Smooth muscle cell (in vitro differentiated cells): ENCODE measurements at regions not wholly inside any gene's neighbourhood (a gene's known extent, or its start where the extent isn't known, plus 50 kb on each side); places are given as distances from the start of the nearest gene placed in this dataset.
A peak's percentile ranks its signal among the peaks of the same experiment; 100 is the strongest.
"Not testable (repeated sequence)": the region's sequence is repeated elsewhere in the genome, so short reads cannot be mapped to it uniquely, and the experiment has no call there.

Source experiments
- DNase-seq: peaks from one replicate; lab custom pipeline; 2025; ENCODE audit not compliant: unreplicated experiment; lab: John Stamatoyannopoulos, UW
- H2AFZ ChIP-seq: fragments of 200-600 bp; sonication (generic); 2 replicates; pipeline ENCODE4 v1.6.0; 2016; ENCODE audit warnings: antibody characterized with exemption, low read depth, mild to moderate bottlenecking
- H3F3A ChIP-seq: fragments of 200-600 bp; sonication (generic); 2 replicates; pipeline ENCODE4 v1.6.0; 2017; ENCODE audit warnings: antibody characterized with exemption, low read depth
- H3K27ac ChIP-seq: fragments of 200-600 bp; sonication (generic); 2 replicates; pipeline ENCODE4 v1.5.1; 2016; ENCODE audit warnings: low read depth, mild to moderate bottlenecking
- H3K27me3 ChIP-seq: fragments of 200-600 bp; sonication (generic); 2 replicates; pipeline ENCODE4 v1.6.1; 2016; ENCODE audit warnings: low read depth, mild to moderate bottlenecking
- H3K36me3 ChIP-seq: fragments of 200-600 bp; sonication (generic); 2 replicates; pipeline ENCODE4 v1.5.1; 2016; ENCODE audit warnings: low read depth
- H3K4me1 ChIP-seq: fragments of 200-600 bp; sonication (generic); 2 replicates; pipeline ENCODE4 v1.5.1; 2016; ENCODE audit warnings: low read depth
- H3K4me2 ChIP-seq: fragments of 200-600 bp; sonication (generic); 2 replicates; pipeline ENCODE4 v1.6.0; 2016; ENCODE audit warnings: mild to moderate bottlenecking
- H3K4me3 ChIP-seq: fragments of 200-600 bp; sonication (generic); 2 replicates; pipeline ENCODE4 v1.5.1; 2016; ENCODE audit warnings: mild to moderate bottlenecking
- H3K79me2 ChIP-seq: fragments of 200-600 bp; sonication (generic); 2 replicates; pipeline ENCODE4 v1.6.0; 2016; ENCODE audit warnings: low read depth, mild to moderate bottlenecking
- H3K9ac ChIP-seq: fragments of 200-600 bp; sonication (generic); 2 replicates; pipeline ENCODE4 v1.6.0; 2016; ENCODE audit warnings: low read depth
- H3K9me3 ChIP-seq: fragments of 200-600 bp; sonication (generic); replicated peaks from 2 replicates; pipeline ENCODE4 v1.5.1; 2016; ENCODE audit warnings: low read depth
- H4K20me1 ChIP-seq: fragments of 200-600 bp; sonication (generic); 2 replicates; pipeline ENCODE4 v1.6.0; 2016; ENCODE audit warnings: low read depth
- WGBS: methylation state at CpG from one replicate; pipeline ENCODE4 v1.1.7; 2016; ENCODE audit warnings: low lambda C conversion rate; 5-methylcytosine and 5-hydroxymethylcytosine counted together
- TF ChIP-seq, protein P1 (sequence below): fragments of 200-600 bp; sonication (generic); IDR thresholded peaks from 2 replicates; pipeline ENCODE4 v1.5.1; 2017; ENCODE audit warnings: borderline replicate concordance, mild to moderate bottlenecking, antibody characterized with exemption; ENCODE audit not compliant: insufficient read depth, poor library complexity, severe bottlenecking

DNA sequence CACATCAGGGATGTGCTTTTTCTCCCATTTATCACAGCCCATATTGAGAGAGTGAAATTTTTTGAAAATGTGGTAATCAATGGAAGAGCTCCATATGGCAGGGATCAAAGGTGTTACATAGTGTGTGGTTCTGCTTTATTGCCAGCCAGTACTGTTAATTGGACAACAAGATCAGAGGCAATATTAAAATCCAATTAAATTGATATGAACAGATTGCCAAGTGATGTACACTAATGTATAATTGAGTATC, 338.9 kb downstream of the BCL11A start:
- no peak for DNase-seq
- TF ChIP-seq, protein P1, sequence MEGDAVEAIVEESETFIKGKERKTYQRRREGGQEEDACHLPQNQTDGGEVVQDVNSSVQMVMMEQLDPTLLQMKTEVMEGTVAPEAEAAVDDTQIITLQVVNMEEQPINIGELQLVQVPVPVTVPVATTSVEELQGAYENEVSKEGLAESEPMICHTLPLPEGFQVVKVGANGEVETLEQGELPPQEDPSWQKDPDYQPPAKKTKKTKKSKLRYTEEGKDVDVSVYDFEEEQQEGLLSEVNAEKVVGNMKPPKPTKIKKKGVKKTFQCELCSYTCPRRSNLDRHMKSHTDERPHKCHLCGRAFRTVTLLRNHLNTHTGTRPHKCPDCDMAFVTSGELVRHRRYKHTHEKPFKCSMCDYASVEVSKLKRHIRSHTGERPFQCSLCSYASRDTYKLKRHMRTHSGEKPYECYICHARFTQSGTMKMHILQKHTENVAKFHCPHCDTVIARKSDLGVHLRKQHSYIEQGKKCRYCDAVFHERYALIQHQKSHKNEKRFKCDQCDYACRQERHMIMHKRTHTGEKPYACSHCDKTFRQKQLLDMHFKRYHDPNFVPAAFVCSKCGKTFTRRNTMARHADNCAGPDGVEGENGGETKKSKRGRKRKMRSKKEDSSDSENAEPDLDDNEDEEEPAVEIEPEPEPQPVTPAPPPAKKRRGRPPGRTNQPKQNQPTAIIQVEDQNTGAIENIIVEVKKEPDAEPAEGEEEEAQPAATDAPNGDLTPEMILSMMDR = no peak
- H3F3A ChIP-seq = peaks cover 17% of the 10 kb centered on the region
- H3K9me3 ChIP-seq = no peaks in the 10 kb centered on the region
- H4K20me1 ChIP-seq = no peaks in the 10 kb centered on the region
- no peak overlapping the region for H3K9ac ChIP-seq
- no peaks in the 10 kb centered on the region for H3K36me3 ChIP-seq
- no peak overlapping the region for H3K4me3 ChIP-seq
- H2AFZ ChIP-seq = no peak overlapping the region
- H3K4me1 ChIP-seq = peaks cover 42% of the 10 kb centered on the region
- no peaks in the 10 kb centered on the region for H3K27me3 ChIP-seq
- no peaks in the 10 kb centered on the region for H3K79me2 ChIP-seq
- H3K27ac ChIP-seq = no peak overlapping the region
- H3K4me2 ChIP-seq = no peak overlapping the region

DNA sequence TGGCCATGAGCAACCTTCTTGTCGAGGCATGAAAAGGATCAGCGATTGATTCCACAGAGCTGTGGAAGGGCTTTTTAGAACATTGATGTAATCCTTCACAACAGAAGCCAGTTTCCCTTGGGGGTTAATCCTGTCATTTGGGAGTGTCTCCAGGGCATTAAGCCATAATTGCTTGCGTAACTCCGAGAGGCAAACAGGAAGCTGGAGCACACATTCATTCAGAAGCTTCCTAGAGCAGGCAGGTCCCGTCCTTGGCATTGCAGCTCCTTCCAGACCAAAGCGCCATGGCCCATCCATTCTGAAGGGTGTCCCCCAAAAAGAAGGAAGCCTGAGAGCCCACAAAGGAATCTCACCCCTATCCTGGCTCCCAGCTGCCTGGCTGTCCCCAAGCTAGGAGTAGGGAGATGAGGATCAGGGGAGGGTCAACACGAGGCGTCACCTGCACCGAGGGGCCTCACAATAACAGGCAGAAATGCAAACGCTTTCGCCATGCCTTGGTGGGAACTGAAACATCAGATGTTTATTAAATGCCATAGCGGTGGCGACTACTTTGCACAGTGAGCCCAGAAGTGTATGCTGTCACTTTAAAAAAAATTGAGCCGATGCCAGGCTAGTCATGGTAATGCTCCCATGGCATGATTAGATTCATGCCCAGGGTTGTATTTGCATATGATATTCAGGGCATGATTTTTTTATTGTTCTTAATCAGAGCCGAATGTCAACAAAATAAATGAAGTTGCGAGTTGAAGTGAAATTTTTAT, 339.4 kb downstream of the BCL11A start:
- Histone ChIP-seq H3K9ac (no peak overlapping the region), H4K20me1 (no peaks in the 10 kb centered on the region), H3K27ac (no peak overlapping the region), H3F3A (peaks cover 17% of the 10 kb centered on the region), H3K4me2 (peak overlapping the region; percentile 14), H3K4me1 (peaks cover 42% of the 10 kb centered on the region), H3K79me2 (no peaks in the 10 kb centered on the region), H3K27me3 (no peaks in the 10 kb centered on the region), H3K9me3 (no peaks in the 10 kb centered on the region), H2AFZ (no peak overlapping the region), H3K4me3 (no peak overlapping the region), H3K36me3 (no peaks in the 10 kb centered on the region)
- TF ChIP-seq, protein P1 = no peak
- WGBS = 68% methylated on average over 16 of the region's 16 CpGs
- DNase-seq = no peak

DNA sequence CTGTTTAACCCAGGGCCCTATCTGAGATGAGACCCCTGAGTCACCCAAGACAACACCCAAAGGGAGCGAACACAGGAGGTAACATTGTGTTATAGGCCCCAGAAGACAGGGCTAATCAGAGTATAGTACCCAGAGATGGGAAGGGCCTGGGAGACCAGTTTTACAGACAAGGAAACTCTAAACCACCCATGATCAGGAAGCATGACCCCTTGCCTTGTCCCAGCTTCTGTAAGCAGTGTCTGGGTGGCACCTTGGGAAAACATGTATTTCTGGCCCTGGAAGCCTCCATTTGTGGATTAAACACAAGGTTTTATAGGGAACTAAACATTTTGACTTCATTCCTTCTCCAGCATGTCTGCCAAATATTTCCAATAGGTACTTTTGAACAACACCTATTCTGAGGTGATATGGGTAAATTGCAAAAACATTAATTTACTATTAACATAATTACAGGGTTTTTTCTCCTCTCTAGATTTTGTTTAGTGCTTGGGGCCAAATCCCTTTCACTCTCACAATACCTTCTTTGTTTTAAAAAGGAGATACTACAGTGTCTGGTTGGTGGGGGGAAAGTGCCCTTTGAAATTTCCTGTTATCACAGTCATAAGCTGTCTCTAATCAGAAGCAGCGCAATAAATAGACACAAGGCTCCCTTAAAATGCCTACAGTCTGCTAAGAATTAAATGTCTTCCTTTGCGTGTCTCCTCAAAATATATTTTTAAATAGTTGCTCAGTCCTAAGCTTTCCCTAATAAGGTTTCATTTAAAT, 341.1 kb downstream of the BCL11A start:
- Histone ChIP-seq H3K27ac (no peak overlapping the region), H2AFZ (peak overlapping the region; percentile 65), H3K79me2 (no peaks in the 10 kb centered on the region), H3K27me3 (no peaks in the 10 kb centered on the region), H3K9me3 (no peaks in the 10 kb centered on the region), H3F3A (peaks cover 17% of the 10 kb centered on the region), H4K20me1 (no peaks in the 10 kb centered on the region), H3K4me1 (peaks cover 42% of the 10 kb centered on the region), H3K9ac (no peak overlapping the region), H3K4me2 (peak overlapping the region; percentile 49), H3K36me3 (no peaks in the 10 kb centered on the region), H3K4me3 (no peak overlapping the region)
- TF ChIP-seq, protein P1 = no peak
- no peak for DNase-seq
- WGBS = 41% methylated on average over 3 of the region's 3 CpGs

DNA sequence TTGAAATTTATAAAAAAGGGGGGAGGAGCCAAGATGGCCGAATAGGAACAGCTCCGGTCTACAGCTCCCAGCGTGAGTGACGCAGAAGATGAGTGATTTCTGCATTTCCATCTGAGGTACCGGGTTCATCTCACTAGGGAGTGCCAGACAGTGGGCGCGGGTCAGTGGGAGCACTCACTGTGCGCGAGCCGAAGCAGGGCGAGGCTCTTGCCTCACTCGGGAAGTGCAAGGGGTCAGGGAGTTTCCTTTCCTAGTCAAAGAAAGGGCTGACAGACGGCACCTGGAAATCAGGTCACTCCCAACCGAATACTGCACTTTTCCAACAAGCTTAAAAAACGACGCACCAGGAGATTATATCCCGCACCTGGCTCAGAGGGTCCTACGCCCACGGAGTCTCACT, 364.4 kb downstream of the BCL11A start:
- H3K36me3 ChIP-seq, H2AFZ ChIP-seq, H3K27ac ChIP-seq, H3K9me3 ChIP-seq, H3K4me2 ChIP-seq, H3K9ac ChIP-seq, H3F3A ChIP-seq, H3K4me3 ChIP-seq, H3K27me3 ChIP-seq, DNase-seq, H4K20me1 ChIP-seq, H3K79me2 ChIP-seq, H3K4me1 ChIP-seq: not testable (repeated sequence)
- 96% methylated on average over 19 of the region's 19 CpGs for WGBS
